Neuronal stem cell (in vitro differentiated cells): ENCODE measurements at regions not wholly inside any gene's neighbourhood (a gene's known extent, or its start where the extent isn't known, plus 50 kb on each side); places are given as distances from the start of the nearest gene placed in this dataset.

Experiments used
- DNase-seq: peaks from one replicate; pipeline ENCODE4 v3.0.0-alpha.2; 2013; ENCODE audit warnings: low spot score
- H2AFZ ChIP-seq: one replicate; pipeline ENCODE4 v1.6.1; 2013; ENCODE audit warnings: mild to moderate bottlenecking, low read length, inconsistent platforms
- H2AK5ac ChIP-seq: 2 replicates; pipeline ENCODE4 v1.6.1; 2013; ENCODE audit warnings: low read depth, mild to moderate bottlenecking, inconsistent platforms, low read length, moderate library complexity, mixed read lengths
- H2BK120ac ChIP-seq: 2 replicates; pipeline ENCODE4 v1.6.1; 2013; ENCODE audit warnings: low read depth, mild to moderate bottlenecking, inconsistent platforms, low read length, moderate library complexity, mixed read lengths
- H2BK12ac ChIP-seq: one replicate; pipeline ENCODE4 v1.6.1; 2013; ENCODE audit warnings: low read length, inconsistent platforms
- H2BK15ac ChIP-seq: 2 replicates; pipeline ENCODE4 v1.6.1; 2013; ENCODE audit warnings: mild to moderate bottlenecking, low read length, inconsistent platforms, mixed read lengths
- H2BK5ac ChIP-seq: one replicate; pipeline ENCODE4 v1.6.1; 2013; ENCODE audit warnings: inconsistent platforms, mild to moderate bottlenecking, low read length, moderate library complexity
- H3K14ac ChIP-seq: one replicate; pipeline ENCODE4 v1.6.1; 2013; ENCODE audit warnings: low read length, inconsistent platforms
- H3K18ac ChIP-seq: 2 replicates; pipeline ENCODE4 v1.6.1; 2013; ENCODE audit warnings: low read length, inconsistent platforms
- H3K23ac ChIP-seq: 2 replicates; pipeline ENCODE4 v1.6.1; 2013; ENCODE audit warnings: low read depth, mild to moderate bottlenecking, mixed read lengths, low read length, inconsistent platforms; ENCODE audit not compliant: poor library complexity
- H3K27ac ChIP-seq: replicated peaks from 3 replicates; pipeline ENCODE4 v1.5.1; 2013; ENCODE audit warnings: low read length, inconsistent platforms
- H3K27me3 ChIP-seq, 3 experiments: 2 replicates each; pipeline ENCODE4 v1.6.1; 2013; ENCODE audit warnings: low read length in 3 of 3, mild to moderate bottlenecking in 2 of 3, inconsistent platforms in 1 of 3, low read depth in 1 of 3, mixed read lengths in 1 of 3, moderate library complexity in 1 of 3; ENCODE audit not compliant: control insufficient read depth in 3 of 3, insufficient read depth in 3 of 3
- H3K36me3 ChIP-seq, 2 donors: replicated peaks in 1 of 2; 2 replicates each; pipeline ENCODE4 v1.6.1; 2013; ENCODE audit warnings: low read length in 2 of 2; ENCODE audit not compliant: control insufficient read depth in 2 of 2, insufficient read depth in 2 of 2
- H3K4ac ChIP-seq: 2 replicates; pipeline ENCODE4 v1.6.1; 2013; ENCODE audit warnings: inconsistent platforms, mild to moderate bottlenecking, low read length, moderate library complexity
- H3K4me1 ChIP-seq, 2 donors: 1 replicate in 1 of 2; 2 replicates in 1 of 2; pipeline ENCODE4 v1.6.1; 2013; ENCODE audit warnings: low read length in 2 of 2, low read depth in 1 of 2; ENCODE audit not compliant: control insufficient read depth in 2 of 2, insufficient read depth in 1 of 2
- H3K4me2 ChIP-seq: one replicate; pipeline ENCODE4 v1.6.1; 2013; ENCODE audit warnings: mild to moderate bottlenecking, low read length, inconsistent platforms; ENCODE audit not compliant: insufficient read depth, poor library complexity, severe bottlenecking
- H3K4me3 ChIP-seq, 2 donors: 2 replicates each; pipeline ENCODE4 v1.5.1; 2013; ENCODE audit warnings: low read length in 2 of 2, mild to moderate bottlenecking in 2 of 2, inconsistent platforms in 1 of 2, moderate library complexity in 1 of 2
- H3K79me1 ChIP-seq: one replicate; pipeline ENCODE4 v1.6.1; 2013; ENCODE audit warnings: low read depth, mild to moderate bottlenecking, inconsistent platforms, low read length, moderate library complexity
- H3K9ac ChIP-seq: one replicate; pipeline ENCODE4 v1.6.1; 2013; ENCODE audit warnings: mild to moderate bottlenecking, low read depth, low read length, inconsistent platforms; ENCODE audit not compliant: poor library complexity
- H3K9me3 ChIP-seq, 2 donors: replicated peaks in 1 of 2; 2 replicates each; pipeline versions ENCODE3 to v1.6.1; 2013; ENCODE audit warnings: low read length in 2 of 2, mild to moderate bottlenecking in 2 of 2, inconsistent platforms in 1 of 2, low read depth in 1 of 2, mixed read lengths in 1 of 2, moderate library complexity in 1 of 2; ENCODE audit not compliant: control insufficient read depth in 2 of 2, insufficient read depth in 1 of 2
- H4K8ac ChIP-seq: one replicate; pipeline ENCODE4 v1.6.1; 2013; ENCODE audit warnings: low read depth, mild to moderate bottlenecking, inconsistent platforms, low read length, moderate library complexity
- H4K91ac ChIP-seq: one replicate; pipeline ENCODE4 v1.6.1; 2013; ENCODE audit warnings: low read length, low read depth, mild to moderate bottlenecking, inconsistent platforms; ENCODE audit not compliant: poor library complexity
- WGBS, 2 donors: extraction: QIAGEN DNeasy Blood & Tissue Kit; methylation state at CpG; one replicate each; pipeline ENCODE4 v1.1.7; 2013; ENCODE audit warnings: missing lambda C conversion rate in 2 of 2, mixed read lengths in 1 of 2; ENCODE audit not compliant: insufficient read length in 2 of 2, insufficient replicate concordance in 1 of 2; ENCODE audit errors: extremely low coverage in 2 of 2; 5-methylcytosine and 5-hydroxymethylcytosine counted together

DNA sequence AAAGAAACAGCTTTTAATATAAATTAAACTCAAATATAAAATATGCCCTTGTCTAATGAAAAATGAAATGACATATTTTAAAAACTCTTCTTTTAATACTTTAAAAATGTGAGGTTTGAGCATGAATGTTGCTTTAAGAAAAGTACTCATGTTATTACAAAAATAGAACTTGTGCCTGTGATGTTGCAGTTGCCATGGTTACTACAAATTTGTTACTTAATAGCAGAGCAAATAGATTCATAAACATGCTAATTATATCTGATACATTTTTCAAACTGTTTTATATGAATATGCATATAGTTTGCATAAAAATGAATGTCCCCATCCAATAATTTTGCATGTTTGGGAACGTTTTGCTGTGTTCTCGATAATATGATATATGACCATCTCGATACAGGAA is 152.3 kb upstream of the DPYD start:
- Histone ChIP-seq H3K14ac (no peak overlapping the region), H2BK12ac (no peak overlapping the region), H4K8ac (no peak overlapping the region), H3K4me1 (peaks cover 0 to 2% of the 10 kb centered on the region in 2 donors), H3K9ac (no peak overlapping the region), H2AK5ac (no peak overlapping the region), H3K79me1 (no peaks in the 10 kb centered on the region), H2BK120ac (no peak overlapping the region), H3K4ac (no peak overlapping the region), H3K27me3 (no peaks in the 10 kb centered on the region), H3K18ac (no peak overlapping the region), H4K91ac (no peak overlapping the region), H3K23ac (no peak overlapping the region), H3K9me3 (no peaks in the 10 kb centered on the region), H3K4me2 (no peak overlapping the region), H2BK15ac (no peak overlapping the region), H2AFZ (no peak overlapping the region), H2BK5ac (no peak overlapping the region), H3K36me3 (no peaks in the 10 kb centered on the region), H3K4me3 (no peak overlapping the region), H3K27ac (no peak overlapping the region)
- DNase-seq, result no peak
- no CpG with 5 or more reads among the region's 3 CpGs for WGBS, 2 donors

DNA sequence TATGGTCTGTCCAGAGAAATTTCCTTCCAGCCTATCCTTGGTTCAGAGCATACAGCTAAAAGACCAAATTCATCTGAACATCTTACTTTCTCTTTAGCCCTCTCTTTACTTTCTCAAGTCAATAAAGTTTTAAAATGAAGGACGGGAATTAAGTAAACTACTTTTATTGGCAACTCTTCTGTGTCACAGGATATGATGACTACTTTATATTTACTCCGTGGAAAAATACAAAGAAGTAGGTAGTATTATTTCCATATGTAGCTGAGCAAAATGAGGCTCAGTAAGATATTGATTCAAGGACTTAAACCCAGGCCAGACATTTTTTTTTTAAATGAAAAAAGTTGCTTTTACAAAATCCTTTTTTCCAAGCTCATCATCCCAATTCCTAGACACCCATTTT is 151.2 kb upstream of the DPYD start:
- Histone ChIP-seq H3K14ac (no peak overlapping the region), H3K4me1 (no peaks in the 10 kb centered on the region), H2AFZ (no peak overlapping the region), H3K9me3 (no peaks in the 10 kb centered on the region), H3K79me1 (no peaks in the 10 kb centered on the region), H4K91ac (no peak overlapping the region), H3K18ac (no peak overlapping the region), H2AK5ac (no peak overlapping the region), H2BK12ac (no peak overlapping the region), H3K9ac (no peak overlapping the region), H2BK5ac (no peak overlapping the region), H3K27me3 (no peaks in the 10 kb centered on the region), H3K23ac (no peak overlapping the region), H3K4me2 (no peak overlapping the region), H3K4me3 (no peak overlapping the region), H4K8ac (no peak overlapping the region), H2BK15ac (no peak overlapping the region), H2BK120ac (no peak overlapping the region), H3K36me3 (no peaks in the 10 kb centered on the region), H3K27ac (no peak overlapping the region), H3K4ac (no peak overlapping the region)
- WGBS, 2 donors, result no CpG with 5 or more reads among the region's 2 CpGs
- no peak for DNase-seq

DNA sequence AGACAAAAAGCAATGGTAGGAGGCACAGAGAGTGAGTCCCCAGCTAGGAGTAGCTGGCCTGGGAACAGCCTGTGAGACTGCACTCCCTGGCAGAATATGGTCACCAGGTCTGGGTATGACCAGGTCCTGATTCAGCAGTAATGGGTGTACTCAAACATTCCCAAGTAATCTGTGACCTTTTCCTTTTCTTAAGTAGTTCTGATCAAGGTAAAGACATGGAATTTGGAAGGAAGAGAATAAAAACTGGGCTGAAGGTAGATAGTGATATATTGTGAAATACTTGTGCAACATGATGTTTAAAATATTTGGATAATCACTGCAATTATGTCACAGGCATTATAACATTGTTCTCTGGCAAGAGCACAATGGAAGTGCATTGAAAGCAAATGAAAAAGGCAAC is 147.2 kb upstream of the DPYD start:
- Histone ChIP-seq H3K4me1 (no peaks in the 10 kb centered on the region), H3K14ac (no peak overlapping the region), H3K4me3 (no peak overlapping the region), H3K79me1 (no peaks in the 10 kb centered on the region), H3K36me3 (no peaks in the 10 kb centered on the region), H2BK120ac (no peak overlapping the region), H2AK5ac (no peak overlapping the region), H3K18ac (no peak overlapping the region), H3K9ac (no peak overlapping the region), H3K27me3 (no peaks in the 10 kb centered on the region), H4K91ac (no peak overlapping the region), H2BK15ac (no peak overlapping the region), H3K4me2 (no peak overlapping the region), H3K4ac (no peak overlapping the region), H3K9me3 (no peaks in the 10 kb centered on the region), H4K8ac (no peak overlapping the region), H2BK5ac (no peak overlapping the region), H3K23ac (no peak overlapping the region), H2BK12ac (no peak overlapping the region), H3K27ac (no peak overlapping the region), H2AFZ (no peak overlapping the region)
- no peak for DNase-seq

DNA sequence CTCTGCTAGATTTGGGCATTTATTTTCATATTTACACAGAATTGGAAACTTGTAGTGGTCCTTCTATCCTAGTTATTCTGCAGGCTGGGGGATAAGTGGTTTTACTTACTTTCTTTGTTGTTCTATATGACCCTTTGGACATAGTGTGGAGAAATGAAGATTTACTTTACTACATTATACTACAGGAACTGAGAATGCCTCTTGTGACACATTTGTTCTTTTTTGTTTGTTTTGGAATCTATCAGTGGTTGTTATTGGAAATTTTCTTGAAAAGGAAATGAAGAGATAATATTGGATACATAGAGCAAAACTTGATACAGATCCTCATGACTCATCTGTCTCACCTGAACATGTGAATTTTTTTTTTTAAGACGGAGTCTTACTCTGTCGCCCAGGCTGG is 146.1 kb upstream of the DPYD start:
- Histone ChIP-seq H2BK15ac (no peak overlapping the region), H3K27ac (no peak overlapping the region), H3K14ac (no peak overlapping the region), H3K23ac (no peak overlapping the region), H2BK12ac (no peak overlapping the region), H3K18ac (no peak overlapping the region), H3K27me3 (no peaks in the 10 kb centered on the region), H4K91ac (no peak overlapping the region), H2AFZ (no peak overlapping the region), H3K9ac (no peak overlapping the region), H3K4ac (no peak overlapping the region), H3K9me3 (no peaks in the 10 kb centered on the region), H3K4me3 (no peak overlapping the region), H3K4me1 (no peaks in the 10 kb centered on the region), H2AK5ac (no peak overlapping the region), H4K8ac (no peak overlapping the region), H3K4me2 (no peak overlapping the region), H2BK120ac (no peak overlapping the region), H3K36me3 (no peaks in the 10 kb centered on the region), H2BK5ac (no peak overlapping the region), H3K79me1 (no peaks in the 10 kb centered on the region)
- no CpG with 5 or more reads among the region's 2 CpGs for WGBS, 2 donors
- DNase-seq, result no peak
